HG03175 (cell line): ENCODE measurements at regions not wholly inside any gene's neighbourhood (a gene's known extent, or its start where the extent isn't known, plus 50 kb on each side); places are given as distances from the start of the nearest gene placed in this dataset.
"Not testable (repeated sequence)": the region's sequence is repeated elsewhere in the genome, so short reads cannot be mapped to it uniquely, and the experiment has no call there.

Source experiments
- ATAC-seq: cut with Tn5 transposase; IDR thresholded peaks from one replicate; pipeline ENCODE4 v1.9.1; 2021; ENCODE audit warnings: mild to moderate bottlenecking, moderate library complexity; ENCODE audit not compliant: unreplicated experiment

DNA sequence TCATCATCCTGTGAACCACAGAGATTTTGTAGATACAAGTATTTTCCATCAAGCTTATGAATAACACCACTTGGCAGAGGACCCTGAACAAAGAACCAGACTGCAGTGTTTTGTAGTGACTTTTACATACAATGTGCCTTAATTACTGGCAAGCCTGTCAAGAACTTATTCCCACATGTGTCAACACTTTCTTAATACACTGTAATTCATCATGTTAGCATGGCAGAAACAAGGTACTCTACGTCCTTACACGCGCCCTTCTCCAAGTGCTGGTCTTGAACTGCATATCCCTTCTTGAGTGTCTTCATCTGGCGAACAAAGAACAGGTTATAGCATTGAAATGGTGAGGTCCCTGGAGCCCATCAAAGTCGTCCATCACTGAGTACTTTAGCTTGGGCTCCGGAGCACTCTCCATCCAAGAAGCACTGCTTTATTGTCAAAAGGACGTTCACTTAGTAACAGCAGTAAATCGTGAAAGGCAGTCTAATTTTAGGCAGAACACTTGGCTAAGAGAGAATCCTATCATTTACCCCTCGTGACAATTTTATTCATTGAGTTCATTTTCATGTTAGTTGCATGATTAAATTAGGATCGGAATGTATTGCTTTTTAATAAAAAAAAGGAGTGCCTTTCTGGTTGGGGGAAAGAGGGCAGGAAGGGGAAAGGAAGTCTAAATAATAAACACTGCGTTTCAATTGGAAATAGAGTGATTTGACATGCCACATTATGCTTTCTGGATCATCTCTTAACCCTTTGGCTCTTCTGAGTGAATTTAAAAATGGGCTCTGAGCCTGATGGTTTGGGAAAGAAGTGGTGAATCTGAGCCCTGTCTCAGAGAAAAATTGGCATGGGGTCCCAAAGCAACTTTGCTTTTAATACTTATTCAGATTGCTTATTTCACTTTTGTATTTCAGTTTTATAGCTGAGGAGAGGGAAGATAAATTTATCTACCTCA lies 376.1 kb downstream of the DLEU7 start:
- ATAC-seq = no peak

DNA sequence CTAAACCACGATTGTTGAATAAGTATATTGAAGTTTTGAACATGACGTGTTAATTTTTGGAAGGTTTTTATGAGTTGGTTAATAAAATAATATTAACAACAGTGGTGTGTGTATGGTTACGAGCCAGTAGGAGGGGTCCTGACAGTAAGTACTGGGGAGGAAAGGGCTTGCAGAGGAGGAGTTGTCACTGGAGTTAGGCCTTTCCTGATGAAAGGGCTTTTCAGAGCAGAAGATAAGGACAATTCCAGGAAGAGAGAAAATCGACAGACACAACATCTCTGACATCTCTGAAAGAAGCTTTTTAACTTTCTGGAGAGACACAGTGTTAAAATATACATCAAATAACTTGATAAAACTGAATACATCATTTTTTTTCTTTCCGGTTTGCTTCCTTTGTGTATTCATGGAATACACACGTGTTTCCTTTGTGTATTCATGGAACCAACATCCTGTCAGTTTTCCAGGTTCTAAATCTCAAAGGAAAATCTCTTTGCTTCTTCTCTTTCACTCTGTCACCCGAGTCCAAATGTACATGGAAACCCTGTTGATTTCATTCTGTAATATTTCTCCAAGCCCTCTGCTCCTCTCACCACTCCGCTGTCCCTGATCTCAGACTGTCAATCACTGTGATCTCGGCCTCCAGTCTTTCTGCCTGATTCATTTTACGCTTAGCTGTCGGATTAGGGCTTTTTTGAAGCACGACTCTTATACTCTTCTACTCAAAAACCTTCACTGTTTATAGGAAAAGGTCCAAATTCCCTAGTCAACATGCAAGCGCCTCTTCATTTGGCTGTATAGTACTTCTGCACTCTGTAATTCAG lies 374.4 kb downstream of the DLEU7 start:
- no peak for ATAC-seq

DNA sequence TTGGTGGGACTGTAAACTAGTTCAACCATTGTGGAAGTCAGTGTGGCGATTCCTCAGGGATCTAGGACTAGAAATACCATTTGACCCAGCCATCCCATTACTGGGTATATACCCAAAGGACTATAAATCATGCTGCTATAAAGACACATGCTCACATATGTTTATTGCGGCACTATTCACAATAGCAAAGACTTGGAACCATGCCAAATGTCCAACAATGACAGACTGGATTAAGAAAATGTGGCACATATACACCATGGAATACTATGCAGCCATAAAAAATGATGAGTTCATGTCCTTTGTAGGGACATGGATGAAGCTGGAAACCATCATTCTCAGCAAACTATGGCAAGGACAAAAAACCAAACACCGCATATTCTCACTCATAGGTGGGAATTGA lies 370.4 kb downstream of the DLEU7 start:
- ATAC-seq = not testable (repeated sequence)

DNA sequence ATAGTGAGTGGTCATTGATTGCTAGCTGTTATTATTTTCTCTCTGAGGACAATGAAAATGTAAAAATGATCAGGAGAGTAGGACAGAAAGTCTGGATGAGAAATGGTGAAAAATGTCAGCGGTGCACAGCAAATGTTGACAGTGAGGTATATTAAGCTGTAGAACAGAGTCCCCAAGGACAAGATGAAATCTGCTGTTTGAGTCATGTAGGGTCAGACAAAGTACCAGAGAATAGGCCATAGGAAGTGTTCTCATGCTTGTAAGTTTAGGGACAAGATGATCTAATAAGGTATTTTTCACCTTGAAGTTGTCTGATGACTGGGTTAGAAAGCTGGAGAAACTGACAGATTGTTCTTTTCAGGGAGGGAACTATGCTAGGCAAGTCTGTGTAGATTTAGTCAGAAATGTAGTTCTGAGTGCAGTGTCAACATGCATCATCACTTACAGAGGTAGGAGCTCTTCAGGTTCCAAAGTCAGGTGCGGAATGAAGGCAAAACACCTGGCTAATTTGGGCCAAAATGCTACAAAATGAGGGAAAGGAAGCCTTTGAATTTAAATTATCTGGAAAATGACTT lies 369.3 kb downstream of the DLEU7 start:
- ATAC-seq = no peak

DNA sequence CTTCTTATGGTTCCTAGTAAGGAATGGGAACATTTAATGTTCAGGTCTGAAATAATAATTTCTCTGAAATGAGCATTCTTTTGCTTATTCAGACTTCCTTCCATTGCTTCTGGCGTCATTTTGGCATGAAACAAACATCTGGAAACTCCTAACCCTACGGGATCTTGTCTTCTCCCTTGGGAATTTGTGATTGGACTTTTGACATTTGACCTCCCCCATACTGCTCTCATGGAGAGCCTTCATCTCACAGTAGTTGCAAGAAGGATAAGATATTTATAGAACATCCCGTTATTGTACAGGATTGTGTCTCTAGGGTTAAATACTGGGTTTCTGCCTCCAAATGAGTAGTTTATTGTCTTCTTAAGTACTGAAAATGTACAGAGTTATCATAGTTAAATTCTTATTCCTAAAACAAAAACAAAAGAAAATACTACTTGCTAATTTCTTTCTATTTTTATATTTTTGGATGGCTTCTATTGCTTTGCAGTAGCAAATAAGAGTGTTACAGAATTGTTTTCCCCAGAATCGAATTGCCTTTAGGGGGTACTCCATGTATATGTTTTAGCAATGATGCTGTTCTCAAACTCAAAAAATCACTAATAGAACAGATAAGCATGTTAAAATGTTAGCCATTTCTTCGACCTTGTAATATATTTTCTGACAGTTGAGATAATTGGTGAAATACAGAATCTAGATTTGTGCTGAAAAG lies 366.8 kb downstream of the DLEU7 start:
- ATAC-seq = no peak

- no peak for ATAC-seq
Measured at GRCh38 chr13:50481936-50482335, 361.6 kb downstream of the DLEU7 start.

- no peak for ATAC-seq
Measured at GRCh38 chr13:50483416-50483815, 360.1 kb downstream of the DLEU7 start.

- ATAC-seq = no peak
Measured at GRCh38 chr13:50484472-50485113, 358.9 kb downstream of the DLEU7 start.

- ATAC-seq = no peak
Measured at GRCh38 chr13:50485979-50486935, 357.2 kb downstream of the DLEU7 start.

DNA sequence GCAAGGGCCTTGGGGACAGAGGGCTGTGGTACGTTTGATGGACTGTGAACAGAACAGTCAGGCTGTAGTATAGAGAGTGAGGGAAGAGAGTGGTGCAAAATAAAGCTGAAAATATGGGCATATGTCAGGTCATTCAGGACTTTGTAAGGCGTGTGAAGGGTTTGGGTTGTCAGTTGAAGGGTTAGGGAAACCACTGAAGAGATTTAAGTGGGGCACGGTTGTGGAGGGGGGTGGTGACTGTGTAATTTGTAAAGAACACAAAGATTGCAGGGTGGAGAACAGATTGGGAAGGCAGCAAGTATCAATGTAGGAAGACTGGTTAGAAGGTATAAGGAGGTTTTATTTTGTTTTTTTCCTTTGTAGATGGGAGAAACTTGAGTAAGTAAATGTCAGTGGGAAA lies 349.8 kb downstream of the DLEU7 start:
- no peak for ATAC-seq

- ATAC-seq = no peak
Measured at GRCh38 chr13:50494138-50494537, 349.4 kb downstream of the DLEU7 start.

GRCh38 chr13:50503212-50503611 lies 340.3 kb downstream of the DLEU7 start:
- not testable (repeated sequence) for ATAC-seq

DNA sequence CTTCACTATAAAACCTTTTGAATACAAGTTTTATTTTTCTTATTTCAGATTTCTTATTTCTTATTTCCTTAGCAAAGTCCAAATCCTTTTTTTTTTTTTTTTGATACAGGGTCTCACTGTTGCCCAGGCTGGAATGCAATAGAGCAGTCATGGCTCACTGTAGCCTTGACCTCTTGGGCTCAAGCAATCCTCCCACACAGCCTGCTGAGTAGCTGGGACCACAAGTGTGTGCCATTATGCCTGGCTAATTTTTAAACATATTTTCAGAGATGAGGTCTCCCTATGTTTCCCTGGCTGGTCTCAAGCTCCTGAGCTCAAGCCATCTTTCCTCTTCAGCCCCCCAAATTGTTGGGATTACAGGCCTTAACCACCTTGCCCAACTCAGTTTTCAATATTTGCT lies 334.3 kb downstream of the DLEU7 start:
- no peak for ATAC-seq

GRCh38 chr13:50509771-50510441 lies 333.6 kb downstream of the DLEU7 start:
- ATAC-seq = no peak

GRCh38 chr13:50510885-50511545 lies 332.5 kb downstream of the DLEU7 start:
- ATAC-seq = not testable (repeated sequence)

DNA sequence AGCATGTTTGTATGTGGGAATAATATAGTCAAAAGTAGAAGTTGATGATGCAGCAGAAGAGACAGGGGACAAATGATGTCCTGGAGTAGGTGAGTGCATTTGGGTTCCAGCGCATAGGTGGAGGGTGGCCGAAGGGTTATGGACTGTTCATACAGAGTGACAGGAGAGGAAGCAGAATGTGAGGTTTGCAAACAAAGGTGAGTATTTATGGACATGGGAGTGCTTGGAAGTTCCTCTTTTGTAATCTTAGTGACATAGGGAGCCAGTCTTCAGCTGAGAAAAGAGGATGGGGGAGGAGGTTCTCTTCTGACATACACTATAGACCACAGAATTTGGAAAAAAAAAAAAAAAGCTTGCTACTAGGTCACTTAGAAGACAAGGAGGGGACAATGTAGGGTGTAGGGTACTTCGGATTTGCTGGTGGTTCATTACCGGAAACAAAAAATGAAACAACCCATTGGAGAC lies 331.6 kb downstream of the DLEU7 start:
- ATAC-seq = peak; percentile 55

DNA sequence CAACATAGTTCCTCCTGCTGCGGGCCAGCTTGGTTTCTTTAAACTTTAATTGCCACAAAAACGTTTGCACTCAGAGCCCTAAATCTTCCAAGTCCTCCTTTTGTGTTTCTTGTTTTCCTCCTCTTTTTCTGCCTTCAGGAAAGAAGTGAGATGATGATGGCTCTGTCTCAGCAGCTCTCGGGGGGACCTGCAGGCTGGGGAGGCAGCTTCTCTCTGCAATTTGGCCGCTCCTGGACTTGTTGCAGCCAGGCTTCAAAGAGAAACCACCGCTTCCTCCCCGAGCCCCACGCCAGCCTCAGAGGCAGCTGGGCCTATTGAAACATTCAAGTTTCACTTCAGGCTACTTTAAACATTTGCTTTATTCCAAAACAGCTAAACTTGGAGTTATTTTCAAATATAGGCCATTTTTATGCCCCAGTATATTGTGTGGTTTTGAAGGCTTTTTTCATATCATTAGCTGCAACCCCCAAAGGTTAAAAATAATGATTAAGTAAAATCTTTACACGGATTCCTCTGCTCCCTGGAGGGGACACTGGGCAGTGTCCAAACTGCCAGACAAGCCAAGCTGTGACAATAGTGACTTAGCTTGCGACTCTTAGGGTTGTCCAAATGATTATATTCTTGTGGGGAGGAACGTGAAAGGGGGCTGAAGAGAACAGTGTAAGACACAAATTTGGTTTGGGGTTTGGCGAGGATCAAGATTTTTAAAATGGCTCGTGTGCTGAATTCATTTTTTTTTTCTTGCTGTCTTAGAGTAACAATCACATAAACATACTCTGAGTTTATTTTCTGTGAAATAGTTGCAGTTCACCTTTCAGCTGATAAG lies 330.8 kb downstream of the DLEU7 start:
- ATAC-seq = peak; percentile 91
